BLaER1 (cell line): ENCODE measurements at regions not wholly inside any gene's neighbourhood (a gene's known extent, or its start where the extent isn't known, plus 50 kb on each side); places are given as distances from the start of the nearest gene placed in this dataset.
"Not testable (repeated sequence)": the region's sequence is repeated elsewhere in the genome, so short reads cannot be mapped to it uniquely, and the experiment has no call there.

Source experiments
- H3K27ac ChIP-seq: shearing (Covaris generic); formaldehyde crosslinking; 2 replicates; pipeline ENCODE4 v1.8.1; 2022
- H3K27me3 ChIP-seq: shearing (Covaris generic); formaldehyde crosslinking; 2 replicates; pipeline ENCODE4 v1.8.1; 2022
- H3K36me3 ChIP-seq: shearing (Covaris generic); formaldehyde crosslinking; 2 replicates; pipeline ENCODE4 v1.8.1; 2022
- H3K4me1 ChIP-seq: shearing (Covaris generic); formaldehyde crosslinking; 2 replicates; pipeline ENCODE4 v1.8.1; 2022
- H3K4me2 ChIP-seq: shearing (Covaris generic); formaldehyde crosslinking; 2 replicates; pipeline ENCODE4 v1.8.1; 2022
- H3K4me3 ChIP-seq: shearing (Covaris generic); formaldehyde crosslinking; 2 replicates; pipeline ENCODE4 v1.8.1; 2022
- H3K9ac ChIP-seq: shearing (Covaris generic); formaldehyde crosslinking; 2 replicates; pipeline ENCODE4 v1.8.1; 2022
- H3K9me3 ChIP-seq: shearing (Covaris generic); formaldehyde crosslinking; 2 replicates; pipeline ENCODE4 v1.8.1; 2022
- H4K20me1 ChIP-seq: shearing (Covaris generic); formaldehyde crosslinking; 2 replicates; pipeline ENCODE4 v1.8.1; 2022
- Cebpa-rat ChIP-seq: shearing (Covaris generic); IDR thresholded peaks from 2 replicates; pipeline ENCODE4 v1.8.1; 2022

DNA sequence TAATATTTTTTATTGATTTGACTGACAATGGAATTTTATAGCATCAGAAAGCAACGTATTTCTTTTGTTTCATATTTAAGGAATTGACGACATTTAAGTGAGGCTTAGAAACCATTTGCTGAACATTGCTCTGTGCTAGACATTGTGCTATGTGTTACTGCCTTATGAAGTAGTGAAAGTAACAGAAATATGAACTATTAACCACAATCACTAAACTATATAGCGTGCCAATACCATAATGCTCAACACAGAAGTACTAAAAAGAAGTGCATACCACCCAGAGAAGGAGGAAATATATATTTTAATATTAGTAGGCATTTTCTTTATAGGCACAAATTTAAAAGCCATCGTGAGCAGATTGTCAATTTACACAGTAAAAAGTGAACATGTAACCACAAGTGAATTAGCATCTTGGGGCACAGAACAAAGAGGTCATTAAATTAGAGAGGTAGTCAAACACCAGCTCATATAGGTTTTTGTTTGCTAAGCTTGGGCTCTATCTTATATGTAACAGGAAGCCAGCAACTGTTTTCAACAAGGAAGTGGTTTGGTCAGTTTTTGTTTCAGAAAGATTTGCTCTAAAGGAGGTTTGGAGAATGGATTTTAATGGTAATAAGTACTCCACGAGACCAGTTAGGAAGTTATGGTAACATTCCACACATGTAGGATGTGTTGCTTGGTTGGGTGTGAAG, 270.7 kb downstream of the GRXCR1 start:
- no peak for TF ChIP-seq Cebpa-rat
- Histone ChIP-seq H3K9ac (no peak overlapping the region), H3K4me2 (peak overlapping the region; percentile 37)

GRCh38 chr4:43189741-43190140, 297.2 kb downstream of the GRXCR1 start:
- H3K27ac ChIP-seq: no peak overlapping the region

More for the DNA sequence above, 270.7 kb downstream of the GRXCR1 start:
- H3K4me1 ChIP-seq: peaks cover 8% of the 10 kb centered on the region
- H3K27me3 ChIP-seq: no peaks in the 10 kb centered on the region
- H3K9me3 ChIP-seq: no peaks in the 10 kb centered on the region
- H3K4me3 ChIP-seq: no peak overlapping the region
- no peak overlapping the region for H3K27ac ChIP-seq
- H3K36me3 ChIP-seq: no peaks in the 10 kb centered on the region
- H4K20me1 ChIP-seq: no peaks in the 10 kb centered on the region

GRCh38 chr4:43212576-43212975, 320.1 kb downstream of the GRXCR1 start:
- H3K4me2 ChIP-seq, H3K27ac ChIP-seq, H3K4me3 ChIP-seq, H3K9ac ChIP-seq, H4K20me1 ChIP-seq, H3K4me1 ChIP-seq, H3K27me3 ChIP-seq, H3K9me3 ChIP-seq, H3K36me3 ChIP-seq: not testable (repeated sequence)

More at GRCh38 chr4:43189741-43190140, 297.2 kb downstream of the GRXCR1 start:
- Histone ChIP-seq H3K27me3 (no peaks in the 10 kb centered on the region), H3K4me1 (no peaks in the 10 kb centered on the region), H3K4me3 (no peak overlapping the region), H3K4me2 (no peak overlapping the region), H3K36me3 (no peaks in the 10 kb centered on the region), H3K9ac (no peak overlapping the region), H4K20me1 (no peaks in the 10 kb centered on the region), H3K9me3 (no peaks in the 10 kb centered on the region)
- TF ChIP-seq Cebpa-rat: no peak

- Histone ChIP-seq H3K27ac (no peak overlapping the region), H3K4me3 (no peak overlapping the region), H3K36me3 (no peaks in the 10 kb centered on the region), H3K9me3 (no peaks in the 10 kb centered on the region), H3K4me2 (no peak overlapping the region), H4K20me1 (no peaks in the 10 kb centered on the region), H3K9ac (no peak overlapping the region), H3K27me3 (no peaks in the 10 kb centered on the region), H3K4me1 (no peaks in the 10 kb centered on the region)
- peak; percentile 84; the same call in 1 of the 2 replicates for TF ChIP-seq Cebpa-rat
Measured at GRCh38 chr4:43223820-43224219, 331.3 kb downstream of the GRXCR1 start.

GRCh38 chr4:43224559-43224958, 332.0 kb downstream of the GRXCR1 start:
- TF ChIP-seq Cebpa-rat: no peak
- Histone ChIP-seq H3K4me3 (no peak overlapping the region), H3K27me3 (no peaks in the 10 kb centered on the region), H3K9ac (no peak overlapping the region), H3K9me3 (no peaks in the 10 kb centered on the region), H3K4me2 (no peak overlapping the region), H3K27ac (no peak overlapping the region), H3K36me3 (no peaks in the 10 kb centered on the region), H4K20me1 (no peaks in the 10 kb centered on the region), H3K4me1 (no peaks in the 10 kb centered on the region)

- Histone ChIP-seq H3K4me1 (peaks cover 9% of the 10 kb centered on the region; the same call in 1 of the 2 replicates), H3K9me3 (no peaks in the 10 kb centered on the region), H3K27ac (no peak overlapping the region), H3K36me3 (no peaks in the 10 kb centered on the region), H3K4me2 (no peak overlapping the region), H4K20me1 (no peaks in the 10 kb centered on the region), H3K27me3 (no peaks in the 10 kb centered on the region), H3K9ac (no peak overlapping the region), H3K4me3 (no peak overlapping the region)
- no peak for TF ChIP-seq Cebpa-rat
Measured at GRCh38 chr4:43233321-43233720, 340.8 kb downstream of the GRXCR1 start.

GRCh38 chr4:43234626-43235415, 342.3 kb downstream of the GRXCR1 start:
- peaks cover 9% of the 10 kb centered on the region; the same call in 1 of the 2 replicates for H3K4me1 ChIP-seq
- no peaks in the 10 kb centered on the region for H3K9me3 ChIP-seq
- no peak overlapping the region for H3K4me2 ChIP-seq

DNA sequence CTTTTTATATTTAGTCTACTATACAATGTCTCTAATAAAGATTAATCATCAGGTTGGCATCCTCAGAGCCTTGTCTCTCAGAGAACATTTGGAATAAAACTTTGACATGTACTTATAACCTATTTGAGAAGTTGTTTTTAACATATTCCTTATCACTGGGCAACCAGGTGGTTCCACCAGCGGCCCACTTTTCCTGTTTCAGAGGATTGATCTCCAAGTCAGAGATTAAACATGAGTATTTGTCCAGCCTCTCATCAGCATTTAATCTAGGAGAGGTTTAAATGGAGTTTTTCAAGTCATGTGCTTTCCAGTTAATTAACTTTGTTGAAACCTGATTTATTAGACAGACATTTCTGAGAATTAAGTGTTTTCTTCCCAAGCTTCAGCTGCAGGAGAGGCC, 345.5 kb downstream of the GRXCR1 start:
- TF ChIP-seq Cebpa-rat: no peak

More at GRCh38 chr4:43234626-43235415, 342.3 kb downstream of the GRXCR1 start:
- H3K36me3 ChIP-seq: no peaks in the 10 kb centered on the region
- no peaks in the 10 kb centered on the region for H4K20me1 ChIP-seq
- no peaks in the 10 kb centered on the region for H3K27me3 ChIP-seq
- H3K4me3 ChIP-seq: no peak overlapping the region
- no peak for TF ChIP-seq Cebpa-rat
- no peak overlapping the region for H3K27ac ChIP-seq
- no peak overlapping the region for H3K9ac ChIP-seq

GRCh38 chr4:43238585-43238984, 346.1 kb downstream of the GRXCR1 start:
- H3K4me2 ChIP-seq: no peak overlapping the region
- H3K36me3 ChIP-seq: no peaks in the 10 kb centered on the region
- H3K27me3 ChIP-seq: no peaks in the 10 kb centered on the region
- no peak overlapping the region for H3K9ac ChIP-seq
- peaks cover 9% of the 10 kb centered on the region; the same call in 1 of the 2 replicates for H3K4me1 ChIP-seq
- no peak for TF ChIP-seq Cebpa-rat
- H4K20me1 ChIP-seq: no peaks in the 10 kb centered on the region
- no peaks in the 10 kb centered on the region for H3K9me3 ChIP-seq
- no peak overlapping the region for H3K4me3 ChIP-seq
- no peak overlapping the region for H3K27ac ChIP-seq

More for the DNA sequence above, 345.5 kb downstream of the GRXCR1 start:
- Histone ChIP-seq H3K4me3 (no peak overlapping the region), H3K9me3 (no peaks in the 10 kb centered on the region), H3K27ac (no peak overlapping the region), H4K20me1 (no peaks in the 10 kb centered on the region), H3K9ac (no peak overlapping the region), H3K4me2 (no peak overlapping the region), H3K27me3 (no peaks in the 10 kb centered on the region), H3K4me1 (peaks cover 9% of the 10 kb centered on the region; the same call in 1 of the 2 replicates), H3K36me3 (no peaks in the 10 kb centered on the region)

DNA sequence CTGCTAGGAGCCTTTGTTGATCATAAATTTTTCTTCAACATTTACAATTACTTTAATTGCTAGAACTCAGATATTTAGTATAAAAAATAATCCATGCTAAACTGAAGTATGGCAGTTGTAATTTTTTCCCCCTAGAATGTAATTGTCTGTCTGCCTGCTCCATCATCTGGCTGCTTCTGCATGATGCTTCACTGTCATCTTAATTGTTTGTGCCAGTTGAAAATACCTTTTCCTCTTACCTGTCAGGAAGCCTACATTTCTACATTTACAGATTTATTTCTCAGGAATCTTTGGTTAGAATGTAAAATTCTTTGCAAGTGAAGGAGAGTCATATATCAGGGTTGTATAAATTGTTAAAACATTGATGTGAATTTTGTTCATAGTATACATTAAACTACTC, 348.6 kb downstream of the GRXCR1 start:
- no peak overlapping the region for H3K4me2 ChIP-seq
- no peak overlapping the region for H3K9ac ChIP-seq
- TF ChIP-seq Cebpa-rat: no peak
- no peaks in the 10 kb centered on the region for H4K20me1 ChIP-seq
- no peak overlapping the region for H3K27ac ChIP-seq
- H3K4me1 ChIP-seq: no peaks in the 10 kb centered on the region
- no peak overlapping the region for H3K4me3 ChIP-seq
- no peaks in the 10 kb centered on the region for H3K9me3 ChIP-seq
- H3K36me3 ChIP-seq: no peaks in the 10 kb centered on the region
- H3K27me3 ChIP-seq: no peaks in the 10 kb centered on the region
